Epithelial cell of proximal tubule (primary cell): ENCODE measurements at regions not wholly inside any gene's neighbourhood (a gene's known extent, or its start where the extent isn't known, plus 50 kb on each side); places are given as distances from the start of the nearest gene placed in this dataset.

Experiments used
- DNase-seq: peaks from one replicate; pipeline ENCODE4 v3.0.0-alpha.2; 2011; ENCODE audit warnings: low read depth
- H3K4me3 ChIP-seq: 2 replicates; pipeline ENCODE4 v1.5.1; 2011; ENCODE audit warnings: low read depth, mild to moderate bottlenecking, low read length
- TF ChIP-seq, protein P1 (sequence below): conservative IDR thresholded peaks from 2 replicates; pipeline ENCODE4 v1.5.1; 2012; ENCODE audit warnings: low read depth, mild to moderate bottlenecking, low read length

DNA sequence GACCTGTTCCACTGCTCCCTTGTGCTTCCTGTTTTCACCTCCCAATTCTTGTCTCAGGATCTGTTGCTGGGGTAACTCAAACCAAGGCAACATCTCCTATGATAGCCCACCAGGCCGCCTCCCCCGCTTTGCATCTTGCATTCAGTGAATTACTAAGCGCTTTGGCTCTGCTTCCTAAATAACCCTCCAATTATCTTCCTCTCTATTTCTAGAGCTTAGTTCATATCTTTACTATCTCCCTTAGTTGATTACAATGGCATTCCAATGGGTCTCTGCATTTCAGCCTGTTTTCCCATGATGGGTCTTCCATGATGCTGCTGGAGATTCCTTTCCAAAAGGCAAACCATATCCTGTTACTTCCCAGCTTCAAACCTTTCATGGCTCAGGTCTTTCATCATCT, 117.2 kb upstream of the FERMT1 start:
- TF ChIP-seq, protein P1, sequence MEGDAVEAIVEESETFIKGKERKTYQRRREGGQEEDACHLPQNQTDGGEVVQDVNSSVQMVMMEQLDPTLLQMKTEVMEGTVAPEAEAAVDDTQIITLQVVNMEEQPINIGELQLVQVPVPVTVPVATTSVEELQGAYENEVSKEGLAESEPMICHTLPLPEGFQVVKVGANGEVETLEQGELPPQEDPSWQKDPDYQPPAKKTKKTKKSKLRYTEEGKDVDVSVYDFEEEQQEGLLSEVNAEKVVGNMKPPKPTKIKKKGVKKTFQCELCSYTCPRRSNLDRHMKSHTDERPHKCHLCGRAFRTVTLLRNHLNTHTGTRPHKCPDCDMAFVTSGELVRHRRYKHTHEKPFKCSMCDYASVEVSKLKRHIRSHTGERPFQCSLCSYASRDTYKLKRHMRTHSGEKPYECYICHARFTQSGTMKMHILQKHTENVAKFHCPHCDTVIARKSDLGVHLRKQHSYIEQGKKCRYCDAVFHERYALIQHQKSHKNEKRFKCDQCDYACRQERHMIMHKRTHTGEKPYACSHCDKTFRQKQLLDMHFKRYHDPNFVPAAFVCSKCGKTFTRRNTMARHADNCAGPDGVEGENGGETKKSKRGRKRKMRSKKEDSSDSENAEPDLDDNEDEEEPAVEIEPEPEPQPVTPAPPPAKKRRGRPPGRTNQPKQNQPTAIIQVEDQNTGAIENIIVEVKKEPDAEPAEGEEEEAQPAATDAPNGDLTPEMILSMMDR = no peak
- no peak for DNase-seq
- no peak overlapping the region for H3K4me3 ChIP-seq

DNA sequence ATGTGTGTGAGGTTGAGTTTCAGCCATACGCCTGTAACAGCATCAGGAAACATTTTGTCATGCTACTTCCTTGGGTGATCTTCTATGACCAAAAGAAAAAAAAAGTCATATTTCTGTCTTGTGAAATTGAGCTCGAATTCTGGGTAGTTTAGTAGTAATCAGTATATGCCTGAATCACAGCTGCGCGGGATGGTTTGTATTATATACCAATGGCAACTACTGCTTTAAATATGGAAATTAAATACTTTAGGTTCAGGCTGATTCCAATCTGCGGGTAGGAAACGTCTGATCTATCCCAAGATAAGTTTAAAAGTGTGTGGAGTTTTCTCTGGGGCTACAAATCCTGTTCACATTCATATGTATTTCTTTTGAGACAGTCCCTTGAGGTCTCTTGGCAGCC, 115.6 kb upstream of the FERMT1 start:
- H3K4me3 ChIP-seq = no peak overlapping the region
- DNase-seq = no peak
- TF ChIP-seq, protein P1 = no peak

DNA sequence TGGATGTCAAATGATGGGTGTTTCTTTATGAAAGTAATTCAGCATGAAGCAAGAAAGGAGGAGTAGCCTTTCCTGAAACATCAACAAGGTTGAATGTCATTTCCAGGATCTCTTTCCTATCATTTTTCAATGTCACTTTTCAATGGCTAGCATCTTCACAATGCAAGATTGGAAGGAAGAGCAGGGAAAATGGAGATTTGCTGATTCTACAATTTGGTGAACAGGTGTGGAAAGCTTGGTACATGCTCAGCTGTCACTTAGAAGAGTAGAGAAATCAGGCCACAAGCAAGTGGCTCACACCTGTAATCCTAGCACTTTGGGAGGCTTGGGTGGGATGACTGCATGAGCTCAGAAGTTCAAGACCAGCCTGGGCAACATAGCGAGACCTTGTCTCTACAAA, 112.7 kb upstream of the FERMT1 start:
- TF ChIP-seq, protein P1 = no peak
- no peak for DNase-seq
- no peak overlapping the region for H3K4me3 ChIP-seq

DNA sequence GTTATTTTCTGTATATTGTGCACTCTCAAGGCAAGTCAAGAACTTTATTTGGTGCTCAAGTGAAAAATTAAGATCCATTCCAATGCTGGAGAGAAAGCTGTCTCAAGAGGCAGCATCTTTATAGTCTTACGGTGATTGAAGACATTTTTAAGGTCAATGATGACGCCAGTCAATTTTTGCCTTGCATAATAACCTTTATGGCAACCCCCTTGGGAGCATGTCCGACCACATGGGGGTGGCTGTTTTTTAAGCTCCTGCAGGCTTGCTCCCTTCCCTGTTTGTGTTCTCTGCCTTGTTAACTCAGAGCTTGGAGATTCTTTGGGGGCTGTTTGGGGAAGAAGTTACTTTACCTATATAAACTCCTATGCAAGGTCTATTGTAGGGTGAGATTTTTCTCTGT, 109.6 kb upstream of the FERMT1 start:
- TF ChIP-seq, protein P1 = no peak

DNA sequence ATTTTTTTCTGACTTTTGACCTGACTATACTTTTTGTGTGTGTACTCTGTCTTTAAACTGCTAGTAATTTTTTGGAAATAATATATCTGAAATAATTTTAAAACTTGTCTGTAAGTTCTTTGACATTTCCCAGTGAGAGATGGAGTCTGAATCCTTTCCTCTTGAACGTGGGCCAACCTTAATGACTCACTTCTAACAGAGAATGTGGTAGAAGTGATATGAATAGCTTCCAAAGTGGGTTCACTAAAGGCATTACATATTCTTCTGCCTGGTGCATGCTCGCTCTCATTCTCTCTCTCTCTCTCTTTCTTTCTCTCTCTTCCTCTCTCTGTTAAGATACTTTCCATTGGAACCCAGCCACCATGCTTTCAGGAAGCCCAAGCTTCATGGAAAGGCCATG, 108.7 kb upstream of the FERMT1 start:
- no peak overlapping the region for H3K4me3 ChIP-seq
- DNase-seq = peak; percentile 2
- TF ChIP-seq, protein P1 = no peak

More for the DNA sequence above, 109.6 kb upstream of the FERMT1 start:
- DNase-seq = no peak
- no peak overlapping the region for H3K4me3 ChIP-seq

DNA sequence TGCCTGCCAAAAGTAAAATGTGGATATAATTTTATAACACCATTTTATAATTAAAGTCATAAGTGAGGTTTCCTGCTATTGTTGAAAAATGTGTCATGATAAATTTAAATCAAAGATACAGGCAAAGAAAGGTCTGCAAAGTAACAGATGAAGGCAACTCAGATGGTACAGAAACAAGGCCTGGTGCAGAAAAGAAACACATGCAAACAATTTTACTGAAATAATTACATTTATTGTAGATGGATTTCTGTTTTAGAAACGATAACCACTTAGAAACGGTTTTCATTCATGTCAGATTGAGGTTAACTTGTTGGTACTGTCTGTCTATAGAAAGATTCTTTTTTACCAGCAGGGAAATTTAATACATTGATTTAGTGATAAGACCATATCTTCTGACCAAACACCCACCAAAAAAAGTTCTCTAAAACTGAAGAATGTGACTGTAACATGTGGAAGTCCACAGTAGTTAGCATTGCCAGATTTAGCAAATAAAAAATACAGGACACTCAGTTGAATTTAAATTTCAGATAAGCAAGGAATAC, 105.5 kb upstream of the FERMT1 start:
- TF ChIP-seq, protein P1 = no peak
- H3K4me3 ChIP-seq = no peak overlapping the region
- DNase-seq = no peak

DNA sequence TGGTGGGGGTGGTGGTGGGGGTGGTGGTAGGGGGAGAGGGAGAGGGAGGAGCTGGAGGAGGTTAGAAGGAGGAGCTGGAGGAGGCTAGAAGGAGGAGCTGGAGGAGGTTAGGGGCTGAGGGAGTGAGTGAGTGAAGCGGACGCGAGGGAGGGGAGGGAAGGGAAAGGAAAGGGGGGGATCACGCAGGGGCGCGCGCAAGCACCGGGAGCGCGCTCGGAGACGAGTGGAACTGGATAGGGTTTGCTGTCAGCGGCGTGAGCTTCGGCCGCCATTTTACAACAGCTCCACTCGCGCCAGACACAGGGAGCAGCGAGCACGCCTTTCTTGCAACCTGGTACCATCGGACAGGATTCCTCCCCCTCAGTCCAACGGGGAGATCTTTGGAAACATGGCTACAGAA, 90.5 kb upstream of the FERMT1 start:
- H3K4me3 ChIP-seq = no peak overlapping the region
- TF ChIP-seq, protein P1 = no peak
- no peak for DNase-seq
